Cardiac muscle cell (in vitro differentiated cells and primary cell): ENCODE measurements at regions not wholly inside any gene's neighbourhood (a gene's known extent, or its start where the extent isn't known, plus 50 kb on each side); places are given as distances from the start of the nearest gene placed in this dataset.
A peak's percentile ranks its signal among the peaks of the same experiment; 100 is the strongest.

Source experiments
- DNase-seq, 2 donors: peaks; one replicate each; pipeline versions ENCODE4 v3.0.0 to v3.0.0-alpha.2; 2010 to 2017; ENCODE audit warnings: low read depth in 1 of 2, low spot score in 1 of 2
- H3K27ac ChIP-seq: fragments of 200-600 bp; sonication (generic); 2 replicates; pipeline ENCODE4 v1.5.1; 2016
- H3K27me3 ChIP-seq: fragments of 200-600 bp; sonication (generic); 2 replicates; pipeline ENCODE4 v1.6.0; 2016; ENCODE audit warnings: control low read depth
- H3K36me3 ChIP-seq: fragments of 200-600 bp; sonication (generic); 2 replicates; pipeline ENCODE4 v1.5.1; 2016; ENCODE audit warnings: control low read depth
- H3K4me1 ChIP-seq: fragments of 200-600 bp; sonication (generic); 2 replicates; pipeline ENCODE4 v1.8.1; 2017; ENCODE audit warnings: low read depth, mild to moderate bottlenecking, mixed run types
- H3K4me3 ChIP-seq: fragments of 200-600 bp; sonication (generic); 2 replicates; pipeline ENCODE4 v1.5.1; 2016; ENCODE audit warnings: mild to moderate bottlenecking
- H3K9me3 ChIP-seq: fragments of 200-600 bp; sonication (generic); 2 replicates; pipeline ENCODE4 v1.5.1; 2017; ENCODE audit warnings: low read depth, mild to moderate bottlenecking, control low read depth
- TF ChIP-seq, protein P1 (sequence below): IDR thresholded peaks from 2 replicates; pipeline ENCODE4 v1.5.1; 2012; ENCODE audit warnings: low read depth, mild to moderate bottlenecking, low read length

GRCh38 chr6:54716010-54716409 is 130.6 kb upstream of the FAM83B start:
- no peaks in the 10 kb centered on the region for H3K27me3 ChIP-seq
- no peaks in the 10 kb centered on the region for H3K36me3 ChIP-seq
- TF ChIP-seq, protein P1, sequence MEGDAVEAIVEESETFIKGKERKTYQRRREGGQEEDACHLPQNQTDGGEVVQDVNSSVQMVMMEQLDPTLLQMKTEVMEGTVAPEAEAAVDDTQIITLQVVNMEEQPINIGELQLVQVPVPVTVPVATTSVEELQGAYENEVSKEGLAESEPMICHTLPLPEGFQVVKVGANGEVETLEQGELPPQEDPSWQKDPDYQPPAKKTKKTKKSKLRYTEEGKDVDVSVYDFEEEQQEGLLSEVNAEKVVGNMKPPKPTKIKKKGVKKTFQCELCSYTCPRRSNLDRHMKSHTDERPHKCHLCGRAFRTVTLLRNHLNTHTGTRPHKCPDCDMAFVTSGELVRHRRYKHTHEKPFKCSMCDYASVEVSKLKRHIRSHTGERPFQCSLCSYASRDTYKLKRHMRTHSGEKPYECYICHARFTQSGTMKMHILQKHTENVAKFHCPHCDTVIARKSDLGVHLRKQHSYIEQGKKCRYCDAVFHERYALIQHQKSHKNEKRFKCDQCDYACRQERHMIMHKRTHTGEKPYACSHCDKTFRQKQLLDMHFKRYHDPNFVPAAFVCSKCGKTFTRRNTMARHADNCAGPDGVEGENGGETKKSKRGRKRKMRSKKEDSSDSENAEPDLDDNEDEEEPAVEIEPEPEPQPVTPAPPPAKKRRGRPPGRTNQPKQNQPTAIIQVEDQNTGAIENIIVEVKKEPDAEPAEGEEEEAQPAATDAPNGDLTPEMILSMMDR: no peak
- no peak overlapping the region for H3K27ac ChIP-seq
- H3K9me3 ChIP-seq: no peaks in the 10 kb centered on the region
- H3K4me1 ChIP-seq: no peaks in the 10 kb centered on the region
- no peak overlapping the region for H3K4me3 ChIP-seq
- DNase-seq: no peak

DNA sequence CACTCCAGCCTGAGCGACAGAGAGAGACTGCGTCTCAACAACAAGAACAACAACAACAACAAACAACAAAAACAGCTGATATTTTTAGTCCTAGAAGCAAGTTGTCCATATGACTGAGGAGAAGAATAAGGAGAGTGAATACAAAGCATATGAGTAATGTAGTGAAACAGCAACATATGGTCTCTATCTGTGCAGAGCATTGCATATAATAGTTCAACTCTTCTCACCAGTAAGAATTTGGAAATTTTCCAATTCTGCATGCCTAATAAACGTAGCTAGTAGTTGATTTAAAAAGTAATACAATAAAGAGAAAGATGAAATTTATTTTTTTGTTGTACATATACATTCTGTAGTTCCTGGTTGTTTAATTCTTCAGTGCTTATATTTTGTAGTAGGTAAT is 129.7 kb upstream of the FAM83B start:
- Histone ChIP-seq H3K36me3 (no peaks in the 10 kb centered on the region), H3K9me3 (no peaks in the 10 kb centered on the region), H3K4me1 (no peaks in the 10 kb centered on the region), H3K27ac (no peak overlapping the region), H3K4me3 (no peak overlapping the region), H3K27me3 (no peaks in the 10 kb centered on the region)
- TF ChIP-seq, protein P1: no peak
- DNase-seq: peak in 1 of 2 donors; percentile 36

DNA sequence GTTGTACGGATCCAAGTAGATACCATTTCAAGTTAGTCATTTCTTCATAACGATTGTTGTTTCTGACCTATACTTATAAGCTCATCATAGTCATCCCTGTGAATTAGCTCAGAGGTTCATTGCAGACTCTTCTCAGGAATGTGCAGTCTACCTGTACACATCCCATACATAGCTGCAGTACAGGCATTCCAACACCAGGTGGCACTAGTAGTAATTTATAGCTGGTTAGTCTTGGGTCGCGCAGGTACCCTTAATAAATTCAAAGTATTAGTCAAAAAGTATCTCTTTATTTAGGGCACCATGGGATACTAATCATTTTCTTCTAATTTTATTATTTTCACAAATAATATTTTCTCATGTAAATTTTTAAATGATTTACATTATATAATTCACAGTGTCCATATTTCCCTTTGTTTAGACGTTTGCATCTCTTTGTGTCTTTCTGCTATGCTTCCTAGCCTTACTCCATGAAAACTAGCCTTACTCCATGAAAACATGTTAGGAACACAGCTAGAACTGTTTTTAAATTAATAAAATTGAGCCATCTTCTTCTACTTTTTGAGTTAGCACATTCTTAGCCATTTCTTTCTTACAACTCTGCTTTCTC is 128.6 kb upstream of the FAM83B start:
- no peak overlapping the region for H3K4me3 ChIP-seq
- H3K27me3 ChIP-seq: no peaks in the 10 kb centered on the region
- H3K36me3 ChIP-seq: no peaks in the 10 kb centered on the region
- no peak overlapping the region for H3K27ac ChIP-seq
- peak; percentile 63 to 78 for DNase-seq
- H3K4me1 ChIP-seq: no peaks in the 10 kb centered on the region
- TF ChIP-seq, protein P1: peak; percentile 93
- no peaks in the 10 kb centered on the region for H3K9me3 ChIP-seq

GRCh38 chr6:54718541-54719023 is 128.0 kb upstream of the FAM83B start:
- H3K27ac ChIP-seq: no peak overlapping the region
- DNase-seq: no peak
- no peak overlapping the region for H3K4me3 ChIP-seq

DNA sequence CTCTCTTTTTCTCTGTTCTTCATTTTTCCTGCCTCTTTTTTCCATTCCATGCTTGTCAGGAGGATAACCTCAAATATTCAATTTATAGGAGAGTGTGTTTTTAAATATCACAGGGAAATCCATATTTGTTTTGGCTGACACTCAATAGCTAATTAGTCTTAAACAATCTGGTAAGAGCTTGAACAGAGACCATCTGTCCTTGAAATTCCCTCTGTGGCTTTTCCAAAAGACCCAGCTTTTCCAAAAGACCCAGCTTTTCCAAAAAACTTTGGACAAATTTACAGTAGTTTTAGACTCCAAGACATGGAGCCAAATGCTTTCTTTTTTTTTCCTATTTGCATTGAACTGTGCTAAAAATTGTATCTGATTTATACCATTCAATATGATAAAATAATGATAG is 127.4 kb upstream of the FAM83B start:
- H3K4me3 ChIP-seq: no peak overlapping the region
- TF ChIP-seq, protein P1: no peak
- H3K9me3 ChIP-seq: no peaks in the 10 kb centered on the region
- no peak for DNase-seq
- H3K4me1 ChIP-seq: no peaks in the 10 kb centered on the region
- H3K27me3 ChIP-seq: no peaks in the 10 kb centered on the region
- no peak overlapping the region for H3K27ac ChIP-seq
- H3K36me3 ChIP-seq: no peaks in the 10 kb centered on the region

More at GRCh38 chr6:54718541-54719023, 128.0 kb upstream of the FAM83B start:
- H3K27me3 ChIP-seq: no peaks in the 10 kb centered on the region
- no peaks in the 10 kb centered on the region for H3K36me3 ChIP-seq
- no peaks in the 10 kb centered on the region for H3K9me3 ChIP-seq
- TF ChIP-seq, protein P1: no peak
- no peaks in the 10 kb centered on the region for H3K4me1 ChIP-seq
